Right atrium auricular region (tissue), 2 donors: ENCODE measurements at regions not wholly inside any gene's neighbourhood (a gene's known extent, or its start where the extent isn't known, plus 50 kb on each side); places are given as distances from the start of the nearest gene placed in this dataset.

ENCODE experiments used
- DNase-seq: peaks from one replicate; pipeline ENCODE4 v3.0.0-alpha.2; 2019; ENCODE audit warnings: low spot score
- H3K27ac ChIP-seq, 2 donors: fragments of 200-600 bp; sonication (generic); 1 replicate in 1 of 2; 2 replicates in 1 of 2; pipeline ENCODE4 v1.5.1; 2016 to 2019
- H3K27me3 ChIP-seq, 2 donors: fragments of 200-600 bp; sonication (generic); one replicate each; pipeline versions ENCODE4 v1.5.1 to v1.6.0; 2017 to 2019
- H3K36me3 ChIP-seq: fragments of 200-600 bp; sonication (generic); one replicate; pipeline ENCODE4 v1.5.1; 2016
- H3K4me1 ChIP-seq, 2 donors: fragments of 200-600 bp; sonication (generic); one replicate each; pipeline versions ENCODE4 v1.5.1 to v1.6.0; 2017 to 2019
- H3K4me3 ChIP-seq, 2 donors: fragments of 200-600 bp; sonication (generic); 1 replicate in 1 of 2; 2 replicates in 1 of 2; pipeline ENCODE4 v1.5.1; 2017 to 2019; ENCODE audit warnings: mild to moderate bottlenecking in 1 of 2, moderate library complexity in 1 of 2
- H3K9me3 ChIP-seq, 2 donors: fragments of 200-600 bp; sonication (generic); one replicate each; pipeline ENCODE4 v1.5.1; 2019
- TF ChIP-seq, protein P1 (sequence below), 2 donors: fragments of 200-600 bp; sonication (generic); IDR thresholded peaks; one replicate each; pipeline ENCODE4 v1.5.1; 2019; ENCODE audit warnings: antibody characterized with exemption in 2 of 2

DNA sequence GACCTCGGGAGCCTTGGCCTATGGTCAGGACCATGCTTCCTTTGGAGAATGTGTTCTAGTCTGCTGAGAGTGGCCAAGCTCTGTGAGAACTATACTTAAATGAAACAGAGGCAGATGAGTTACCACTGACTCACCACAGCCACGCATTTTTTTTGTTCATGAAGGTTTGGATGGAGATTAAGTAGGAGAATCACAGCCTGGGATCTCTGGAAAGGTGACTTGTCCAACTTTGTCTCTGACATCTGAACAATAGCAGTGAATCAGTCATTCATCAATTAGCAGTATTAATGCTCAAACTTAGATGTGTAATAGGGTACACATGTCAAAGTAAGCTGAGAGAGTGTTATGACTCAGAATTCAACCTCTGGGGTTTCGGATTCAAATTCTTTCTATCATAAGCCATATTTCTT lies 100.7 kb upstream of the ANO3 start:
- Histone ChIP-seq H3K9me3 (no peaks in the 10 kb centered on the region), H3K27ac (no peak overlapping the region), H3K27me3 (no peaks in the 10 kb centered on the region), H3K4me1 (no peaks in the 10 kb centered on the region), H3K36me3 (no peaks in the 10 kb centered on the region), H3K4me3 (no peak overlapping the region)
- DNase-seq = no peak
- TF ChIP-seq, protein P1, sequence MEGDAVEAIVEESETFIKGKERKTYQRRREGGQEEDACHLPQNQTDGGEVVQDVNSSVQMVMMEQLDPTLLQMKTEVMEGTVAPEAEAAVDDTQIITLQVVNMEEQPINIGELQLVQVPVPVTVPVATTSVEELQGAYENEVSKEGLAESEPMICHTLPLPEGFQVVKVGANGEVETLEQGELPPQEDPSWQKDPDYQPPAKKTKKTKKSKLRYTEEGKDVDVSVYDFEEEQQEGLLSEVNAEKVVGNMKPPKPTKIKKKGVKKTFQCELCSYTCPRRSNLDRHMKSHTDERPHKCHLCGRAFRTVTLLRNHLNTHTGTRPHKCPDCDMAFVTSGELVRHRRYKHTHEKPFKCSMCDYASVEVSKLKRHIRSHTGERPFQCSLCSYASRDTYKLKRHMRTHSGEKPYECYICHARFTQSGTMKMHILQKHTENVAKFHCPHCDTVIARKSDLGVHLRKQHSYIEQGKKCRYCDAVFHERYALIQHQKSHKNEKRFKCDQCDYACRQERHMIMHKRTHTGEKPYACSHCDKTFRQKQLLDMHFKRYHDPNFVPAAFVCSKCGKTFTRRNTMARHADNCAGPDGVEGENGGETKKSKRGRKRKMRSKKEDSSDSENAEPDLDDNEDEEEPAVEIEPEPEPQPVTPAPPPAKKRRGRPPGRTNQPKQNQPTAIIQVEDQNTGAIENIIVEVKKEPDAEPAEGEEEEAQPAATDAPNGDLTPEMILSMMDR (IDR thresholded peaks at IDR 0.05) = no peak

DNA sequence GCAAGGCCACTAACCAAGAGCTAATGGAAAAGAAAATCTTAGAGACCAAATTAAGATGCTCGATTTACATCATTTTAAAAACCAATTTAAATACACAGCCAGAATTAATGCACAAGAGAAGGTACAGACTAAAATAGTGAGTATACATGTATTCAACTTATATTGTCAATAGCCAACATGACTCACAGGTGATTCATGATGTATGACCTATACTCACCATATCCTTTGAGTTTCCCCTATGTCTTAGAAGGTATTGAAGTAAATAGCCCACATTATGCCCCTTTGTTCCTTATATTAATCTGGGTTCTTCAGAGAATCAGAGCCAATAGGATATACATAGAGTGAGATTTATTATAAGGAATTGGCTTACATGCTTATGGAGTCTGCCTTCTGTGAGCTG lies 97.5 kb upstream of the ANO3 start:
- no peaks in the 10 kb centered on the region for H3K27me3 ChIP-seq
- no peak overlapping the region for H3K27ac ChIP-seq
- no peak overlapping the region for H3K4me3 ChIP-seq
- no peaks in the 10 kb centered on the region for H3K4me1 ChIP-seq
- H3K36me3 ChIP-seq = no peaks in the 10 kb centered on the region
- H3K9me3 ChIP-seq = no peaks in the 10 kb centered on the region
- TF ChIP-seq, protein P1 (IDR thresholded peaks at IDR 0.05) = no peak
- DNase-seq = no peak

GRCh38 chr11:26243426-26243825 lies 88.5 kb upstream of the ANO3 start:
- Histone ChIP-seq H3K27me3 (no peaks in the 10 kb centered on the region), H3K4me1 (no peaks in the 10 kb centered on the region), H3K4me3 (no peak overlapping the region), H3K27ac (no peak overlapping the region), H3K9me3 (no peaks in the 10 kb centered on the region), H3K36me3 (no peaks in the 10 kb centered on the region)
- TF ChIP-seq, protein P1 (IDR thresholded peaks at IDR 0.05) = no peak
- DNase-seq = no peak

- no peaks in the 10 kb centered on the region for H3K9me3 ChIP-seq
- H3K4me3 ChIP-seq = no peak overlapping the region
Observed at GRCh38 chr11:26244207-26244606, 87.7 kb upstream of the ANO3 start.

GRCh38 chr11:26245046-26245445 lies 86.9 kb upstream of the ANO3 start:
- no peak overlapping the region for H3K27ac ChIP-seq
- H3K27me3 ChIP-seq = no peaks in the 10 kb centered on the region
- H3K9me3 ChIP-seq = no peaks in the 10 kb centered on the region
- H3K4me1 ChIP-seq = no peaks in the 10 kb centered on the region
- no peak overlapping the region for H3K4me3 ChIP-seq
- no peak for DNase-seq
- TF ChIP-seq, protein P1 (IDR thresholded peaks at IDR 0.05) = no peak
- H3K36me3 ChIP-seq = no peaks in the 10 kb centered on the region

More at GRCh38 chr11:26244207-26244606, 87.7 kb upstream of the ANO3 start:
- TF ChIP-seq, protein P1 (IDR thresholded peaks at IDR 0.05) = no peak
- no peak overlapping the region for H3K27ac ChIP-seq
- H3K27me3 ChIP-seq = no peaks in the 10 kb centered on the region
- no peaks in the 10 kb centered on the region for H3K4me1 ChIP-seq
- no peak for DNase-seq
- no peaks in the 10 kb centered on the region for H3K36me3 ChIP-seq

GRCh38 chr11:26247340-26247739 lies 84.6 kb upstream of the ANO3 start:
- no peaks in the 10 kb centered on the region for H3K36me3 ChIP-seq
- no peaks in the 10 kb centered on the region for H3K9me3 ChIP-seq
- DNase-seq = no peak
- H3K27me3 ChIP-seq = no peaks in the 10 kb centered on the region
- H3K4me3 ChIP-seq = no peak overlapping the region
- TF ChIP-seq, protein P1 (IDR thresholded peaks at IDR 0.05) = no peak
- no peaks in the 10 kb centered on the region for H3K4me1 ChIP-seq
- no peak overlapping the region for H3K27ac ChIP-seq
